GM12878 (cell line): ENCODE measurements at regions not wholly inside any gene's neighbourhood (a gene's known extent, or its start where the extent isn't known, plus 50 kb on each side); places are given as distances from the start of the nearest gene placed in this dataset.

Experiments used
- ATAC-seq: fragments of 200-7000 bp; cut with Tn5 transposase; 3 replicates; pipeline ENCODE4 v1.9.1; 2020; ENCODE audit warnings: mild to moderate bottlenecking, moderate library complexity
- BruUV-seq: library from RNA; stranded (reverse); fragments of 400-500 nt; replicated peaks from 2 replicates; lab custom pipeline; 2021; lab: Mats Ljungman, UMichigan
- CTCF ChIA-PET: fragments of 300-600 bp; sonication (Branson Sonifier 250); formaldehyde crosslinking; extraction: SDS; loops from one replicate; lab custom pipeline; 2021; ENCODE audit warnings: inconsistent platforms; lab: Yijun Ruan, JAX
- POLR2A ChIA-PET: fragments of 350-600 bp; formaldehyde crosslinking; extraction: SDS; loops from one replicate; lab custom pipeline; 2021; ENCODE audit warnings: inconsistent platforms; lab: Charles Lee
- RAD21 ChIA-PET: fragments of 300-600 bp; sonication (Branson Sonifier 250); formaldehyde crosslinking; loops from one replicate; lab custom pipeline; 2023; ENCODE audit warnings: antibody characterized with exemption; ENCODE audit not compliant: unreplicated experiment; lab: Charles Lee
- SMC1A ChIA-PET: fragments of 300-600 bp; sonication (Branson Sonifier 250); formaldehyde crosslinking; loops from one replicate; lab custom pipeline; 2023; ENCODE audit not compliant: unreplicated experiment, uncharacterized antibody; lab: Charles Lee
- DNase-seq: peaks from one replicate; pipeline ENCODE4 v3.0.0-alpha.2; 2011; ENCODE audit warnings: low read depth, low spot score
- FAIRE-seq: peaks from 3 replicates; lab custom pipeline; 2011; peaks lifted over from hg19 to GRCh38; lab: Jason Lieb, UNC
- H2AFZ ChIP-seq: 2 replicates; pipeline ENCODE4 v1.6.0; 2011; ENCODE audit warnings: low read depth, low read length, control low read depth; ENCODE audit not compliant: control insufficient read depth
- H3K27ac ChIP-seq: 2 replicates; pipeline ENCODE4 v1.5.1; 2011; ENCODE audit warnings: control low read depth; ENCODE audit not compliant: control insufficient read depth, insufficient read depth
- H3K27me3 ChIP-seq, 2 experiments: replicated peaks in 1 of 2; 2 replicates each; pipeline versions ENCODE4 v1.6.0 to v1.6.1; 2011; ENCODE audit warnings: low read length in 1 of 2; ENCODE audit not compliant: control insufficient read depth in 2 of 2, insufficient read depth in 2 of 2
- H3K36me3 ChIP-seq, 2 experiments: 2 replicates each; pipeline ENCODE4 v1.5.1; 2011; ENCODE audit warnings: low read length in 1 of 2; ENCODE audit not compliant: control insufficient read depth in 2 of 2, insufficient read depth in 2 of 2
- H3K4me1 ChIP-seq: 2 replicates; pipeline ENCODE4 v1.6.1; 2011; ENCODE audit warnings: mild to moderate bottlenecking, low read length, moderate library complexity, mixed read lengths; ENCODE audit not compliant: control insufficient read depth, insufficient read depth
- H3K4me2 ChIP-seq: 2 replicates; pipeline ENCODE4 v1.6.0; 2011; ENCODE audit warnings: control low read depth; ENCODE audit not compliant: control insufficient read depth, insufficient read depth
- H3K4me3 ChIP-seq: fragments of 200-600 bp; sonication (generic); 2 replicates; pipeline ENCODE4 v1.5.1; 2016
- H3K79me2 ChIP-seq: 2 replicates; pipeline ENCODE4 v1.6.0; 2011; ENCODE audit warnings: low read length; ENCODE audit not compliant: control insufficient read depth, insufficient read depth
- H3K9ac ChIP-seq: 2 replicates; pipeline ENCODE4 v1.8.0; 2011; ENCODE audit warnings: low read length, control low read depth, mixed read lengths; ENCODE audit not compliant: control insufficient read depth, insufficient read depth
- H3K9me3 ChIP-seq: replicated peaks from 3 replicates; pipeline ENCODE4 v1.5.1; 2011; ENCODE audit warnings: mild to moderate bottlenecking, low read length; ENCODE audit not compliant: control insufficient read depth, insufficient read depth
- H4K20me1 ChIP-seq: 2 replicates; pipeline ENCODE4 v1.6.0; 2011; ENCODE audit not compliant: control insufficient read depth, insufficient read depth
- ATF7 ChIP-seq: fragments of 450-650 bp; IDR thresholded peaks from 2 replicates; pipeline ENCODE4 v1.6.1; 2016; ENCODE audit warnings: low read depth, mild to moderate bottlenecking
- BCLAF1 ChIP-seq: fragments of 450-650 bp; IDR thresholded peaks from 2 replicates; pipeline ENCODE4 v1.6.1; 2017; ENCODE audit warnings: antibody characterized with exemption, mild to moderate bottlenecking, moderate library complexity
- CHD2 ChIP-seq: IDR thresholded peaks from 2 replicates; pipeline ENCODE4 v1.6.1; 2011; ENCODE audit warnings: low read depth, low read length, improper control_type of control experiment, borderline replicate concordance
- ELK1 ChIP-seq: IDR thresholded peaks from 2 replicates; pipeline ENCODE4 v1.6.1; 2012; ENCODE audit warnings: low read depth, low read length, improper control_type of control experiment
- EZH2 ChIP-seq: IDR thresholded peaks from 2 replicates; pipeline ENCODE4 v1.6.1; 2012; ENCODE audit warnings: low read depth, mild to moderate bottlenecking, control low read depth, inconsistent platforms, low read length, borderline replicate concordance; ENCODE audit not compliant: control insufficient read depth
- GATAD2B ChIP-seq: fragments of 450-650 bp; conservative IDR thresholded peaks from 2 replicates; pipeline ENCODE4 v1.6.1; 2017; ENCODE audit warnings: low read depth, mild to moderate bottlenecking, moderate library complexity
- JUNB ChIP-seq: IDR thresholded peaks from 2 replicates; pipeline ENCODE4 v1.6.1; 2016; ENCODE audit warnings: antibody characterized with exemption, mild to moderate bottlenecking
- POLR2A ChIP-seq: IDR thresholded peaks from 2 replicates; pipeline ENCODE4 v1.6.1; 2011; ENCODE audit warnings: low read depth, mild to moderate bottlenecking, low read length
- POLR2AphosphoS2 ChIP-seq: IDR thresholded peaks from 2 replicates; pipeline ENCODE4 v1.6.1; 2011; ENCODE audit warnings: low read depth, mild to moderate bottlenecking, low read length, improper control_type of control experiment, moderate library complexity
- POU2F2 ChIP-seq: IDR thresholded peaks from 3 replicates; pipeline ENCODE4 v1.6.1; 2011; ENCODE audit warnings: low read depth, mild to moderate bottlenecking, low read length, borderline replicate concordance
- RBBP5 ChIP-seq: fragments of 200-600 bp; sonication (generic); conservative IDR thresholded peaks from 2 replicates; pipeline ENCODE4 v1.6.1; 2016
- ZBED1 ChIP-seq: IDR thresholded peaks from 2 replicates; pipeline ENCODE4 v1.6.1; 2016; ENCODE audit warnings: borderline replicate concordance
- ZNF687 ChIP-seq: fragments of 450-650 bp; IDR thresholded peaks from 2 replicates; pipeline ENCODE4 v1.6.1; 2017; ENCODE audit warnings: mild to moderate bottlenecking, moderate library complexity
- WGBS: methylation state at CpG from one replicate; pipeline ENCODE4 v1.1.6; 2016; ENCODE audit warnings: low lambda C conversion rate; ENCODE audit not compliant: insufficient replicate concordance, insufficient coverage; ENCODE audit errors: missing lambda C conversion rate; 5-methylcytosine and 5-hydroxymethylcytosine counted together
- in situ Hi-C: fragments of 300-500 bp; cut with MboI; formaldehyde crosslinking; loops from 9 replicates; pipeline ENCODE4 v1.14.3; 2018; ENCODE audit warnings: mixed read lengths
- intact Hi-C: fragments of 100-400 bp; cut with micrococcal nuclease; formaldehyde crosslinking; loops from one replicate; pipeline ENCODE4 v1.14.2; 2022; ENCODE audit not compliant: unreplicated experiment
- TF ChIP-seq, protein P1 (sequence below): IDR thresholded peaks from 2 replicates; pipeline ENCODE4 v1.6.1; 2012; ENCODE audit warnings: low read length, inconsistent platforms

GRCh38 chr12:102757882-102758226, 159.2 kb downstream of the PAH start (continued):
- no peak for TF ChIP-seq BCLAF1
- no peak for TF ChIP-seq CHD2
- no peak for TF ChIP-seq JUNB
- no peak for TF ChIP-seq POLR2AphosphoS2
- no peak for TF ChIP-seq POU2F2

DNA sequence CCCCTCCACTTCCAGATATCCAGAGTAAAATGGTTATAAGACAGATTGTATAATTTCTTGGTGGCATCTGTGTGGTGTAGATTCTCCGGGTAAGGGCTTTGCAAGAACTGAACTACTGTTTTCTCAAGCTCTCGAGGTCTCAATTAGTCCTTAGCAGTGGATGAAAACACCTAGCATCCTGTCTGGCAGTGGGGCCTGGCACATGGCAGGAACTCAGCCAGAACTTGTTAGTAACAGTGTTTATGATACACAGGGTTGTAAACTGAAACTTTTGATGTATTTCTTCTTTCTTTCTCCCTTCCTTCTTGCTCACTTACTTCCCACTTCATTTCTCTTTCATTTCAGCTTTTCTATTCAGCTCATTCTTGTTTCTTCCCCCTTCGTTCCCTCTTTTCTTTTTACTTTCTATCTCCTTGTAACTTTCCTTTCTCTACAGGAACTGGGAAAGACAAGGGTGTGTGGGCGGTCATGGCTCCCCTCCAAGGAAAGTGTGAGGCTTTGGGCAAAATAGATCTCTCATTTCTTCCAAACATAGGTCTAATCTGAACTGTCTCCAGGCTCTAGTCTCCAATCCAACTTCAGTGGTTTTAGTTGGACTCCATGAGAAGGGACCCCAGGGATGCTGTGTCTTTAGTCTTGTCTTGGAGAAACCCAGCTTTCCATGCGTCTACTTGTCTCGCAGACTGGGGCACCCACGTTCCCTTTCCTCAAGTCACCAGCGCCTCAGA, 159.7 kb downstream of the PAH start:
- H3K9ac ChIP-seq = no peak overlapping the region
- no peak overlapping the region for H3K4me3 ChIP-seq
- ChIA-PET SMC1A (interaction anchor here (1.2 to 1.4 kb wide), 2 partner anchors 18 to 273 kb away, joined by 3 to 5 read pairs; no protein-coding TSS in a partner anchor), POLR2A (interaction anchor here (1.0 kb wide), 1 partner anchor 17 kb away, joined by 3 read pairs; no protein-coding TSS in a partner anchor), CTCF (interaction anchor here (1.3 to 2.8 kb wide), 2 partner anchors 11 to 28 kb away, joined by 3 to 11 read pairs; no protein-coding TSS in a partner anchor), RAD21 (no interaction called here)
- H4K20me1 ChIP-seq = no peaks in the 10 kb centered on the region
- H3K36me3 ChIP-seq = no peaks in the 10 kb centered on the region
- ATAC-seq = no peak
- no peak for FAIRE-seq
- intact Hi-C loops (no loop called here), in situ Hi-C loops (no loop called here)
- no peak for DNase-seq
- no peak overlapping the region for H3K27ac ChIP-seq
- no peaks in the 10 kb centered on the region for H3K4me1 ChIP-seq
- no peaks in the 10 kb centered on the region for H3K9me3 ChIP-seq
- BruUV-seq = no TSS peak
- no peaks in the 10 kb centered on the region for H3K27me3 ChIP-seq
- no peak overlapping the region for H3K4me2 ChIP-seq
- no peaks in the 10 kb centered on the region for H3K79me2 ChIP-seq
- WGBS = 38% methylated on average over 8 of the region's 8 CpGs
- H2AFZ ChIP-seq = no peak overlapping the region
- TF ChIP-seq ELK1 (no peak), RBBP5 (no peak), GATAD2B (no peak), ATF7 (no peak), POLR2A (no peak), ZBED1 (no peak), EZH2 (no peak), ZNF687 (no peak)
- TF ChIP-seq, protein P1, sequence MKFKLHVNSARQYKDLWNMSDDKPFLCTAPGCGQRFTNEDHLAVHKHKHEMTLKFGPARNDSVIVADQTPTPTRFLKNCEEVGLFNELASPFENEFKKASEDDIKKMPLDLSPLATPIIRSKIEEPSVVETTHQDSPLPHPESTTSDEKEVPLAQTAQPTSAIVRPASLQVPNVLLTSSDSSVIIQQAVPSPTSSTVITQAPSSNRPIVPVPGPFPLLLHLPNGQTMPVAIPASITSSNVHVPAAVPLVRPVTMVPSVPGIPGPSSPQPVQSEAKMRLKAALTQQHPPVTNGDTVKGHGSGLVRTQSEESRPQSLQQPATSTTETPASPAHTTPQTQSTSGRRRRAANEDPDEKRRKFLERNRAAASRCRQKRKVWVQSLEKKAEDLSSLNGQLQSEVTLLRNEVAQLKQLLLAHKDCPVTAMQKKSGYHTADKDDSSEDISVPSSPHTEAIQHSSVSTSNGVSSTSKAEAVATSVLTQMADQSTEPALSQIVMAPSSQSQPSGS = no peak
